Suprapubic skin (tissue), 3 donors: ENCODE measurements at regions not wholly inside any gene's neighbourhood (a gene's known extent, or its start where the extent isn't known, plus 50 kb on each side); places are given as distances from the start of the nearest gene placed in this dataset.

Source experiments
- CTCF ChIP-seq, 2 donors: fragments of 200-600 bp in 1 of 2; fragments of 450-650 bp in 1 of 2; sonication (generic) in 1 of 2; IDR thresholded peaks; one replicate each; pipeline ENCODE4 v1.5.1; 2016 to 2019; ENCODE audit warnings: antibody characterized with exemption in 2 of 2, mild to moderate bottlenecking in 1 of 2, moderate library complexity in 1 of 2
- EP300 ChIP-seq: sonication (generic); formaldehyde crosslinking; IDR thresholded peaks from one replicate; pipeline ENCODE4 v1.6.1; 2017; ENCODE audit warnings: antibody characterized with exemption

GRCh38 chr3:78337801-78338211 lies 1297.9 kb downstream of the ROBO2 start:
- TF ChIP-seq EP300 (no peak), CTCF (IDR thresholded peaks at IDR 0.05) (no peak)
